ENCODE measurements at regions not wholly inside any gene's neighbourhood (a gene's known extent, or its start where the extent isn't known, plus 50 kb on each side); places are given as distances from the start of the nearest gene placed in this dataset.

GRCh38 chr21:18985584-18985983, 582.0 kb upstream of the TMPRSS15 start:
- no peak for DNase-seq (ENCODE audit: extremely low spot score)
- ChIA-PET POLR2A (no interaction called here), CTCF (no interaction called here)
- TF ChIP-seq CTBP1 (IDR thresholded peaks at IDR 0.05; ENCODE audit: borderline replicate concordance) (no peak), PKNOX1 (IDR thresholded peaks at IDR 0.05) (no peak), FOXM1 (IDR thresholded peaks at IDR 0.05; ENCODE audit: borderline replicate concordance) (no peak), LEF1 (IDR thresholded peaks at IDR 0.05; ENCODE audit: borderline replicate concordance) (no peak)

- CTCF ChIA-PET: no interaction called here
Observed at GRCh38 chr21:18986197-18986596, 582.6 kb upstream of the TMPRSS15 start.

GRCh38 chr21:18987520-18988026, 584.0 kb upstream of the TMPRSS15 start:
- TF ChIP-seq FOXM1 (IDR thresholded peaks at IDR 0.05; ENCODE audit: borderline replicate concordance): no peak
- no peak for TF ChIP-seq TARDBP (IDR thresholded peaks at IDR 0.05)
- TF ChIP-seq CTBP1 (IDR thresholded peaks at IDR 0.05; ENCODE audit: borderline replicate concordance): no peak
- no peak for TF ChIP-seq ZNF384 (IDR thresholded peaks at IDR 0.05)
- TF ChIP-seq SUZ12 (IDR thresholded peaks at IDR 0.05): no peak
- TF ChIP-seq ELF4 (IDR thresholded peaks at IDR 0.05): no peak
- TF ChIP-seq PKNOX1 (IDR thresholded peaks at IDR 0.05): no peak
- TF ChIP-seq BHLHE40 (IDR thresholded peaks at IDR 0.05; ENCODE audit: borderline replicate concordance): no peak
- no peak for TF ChIP-seq FOXK2 (IDR thresholded peaks at IDR 0.05)
- TF ChIP-seq ARNT (IDR thresholded peaks at IDR 0.05): no peak
- TF ChIP-seq FOXA1 (IDR thresholded peaks at IDR 0.05): no peak
- no peak for TF ChIP-seq HDGF (IDR thresholded peaks at IDR 0.05; ENCODE audit: borderline replicate concordance)
- no peak for TF ChIP-seq L3MBTL2 (conservative IDR thresholded peaks at IDR 0.05)
- no peak for TF ChIP-seq SP1 (IDR thresholded peaks at IDR 0.05)
- POLR2A ChIA-PET: no interaction called here
- CTCF ChIA-PET: interaction anchor here (0.7 kb wide), 1 partner anchor 13 kb away, joined by 7 read pairs; no protein-coding TSS in a partner anchor
- DNase-seq (ENCODE audit: extremely low spot score): no peak

More at GRCh38 chr21:18986197-18986596, 582.6 kb upstream of the TMPRSS15 start:
- no peak for TF ChIP-seq HDGF (IDR thresholded peaks at IDR 0.05; ENCODE audit: borderline replicate concordance)
- TF ChIP-seq ZNF384 (IDR thresholded peaks at IDR 0.05): no peak
- TF ChIP-seq ARNT (IDR thresholded peaks at IDR 0.05): no peak
- no peak for TF ChIP-seq FOXA1 (IDR thresholded peaks at IDR 0.05)
- no peak for TF ChIP-seq LEF1 (IDR thresholded peaks at IDR 0.05; ENCODE audit: borderline replicate concordance)
- TF ChIP-seq L3MBTL2 (conservative IDR thresholded peaks at IDR 0.05): no peak
- no peak for TF ChIP-seq ELF4 (IDR thresholded peaks at IDR 0.05)
- no peak for TF ChIP-seq FOXK2 (IDR thresholded peaks at IDR 0.05)
- no peak for TF ChIP-seq SP1 (IDR thresholded peaks at IDR 0.05)
- no peak for TF ChIP-seq PKNOX1 (IDR thresholded peaks at IDR 0.05)
- no peak for TF ChIP-seq TARDBP (IDR thresholded peaks at IDR 0.05)
- TF ChIP-seq CTBP1 (IDR thresholded peaks at IDR 0.05; ENCODE audit: borderline replicate concordance): no peak
- TF ChIP-seq SUZ12 (IDR thresholded peaks at IDR 0.05): no peak
- TF ChIP-seq NFRKB (IDR thresholded peaks at IDR 0.05): no peak
- no peak for TF ChIP-seq BHLHE40 (IDR thresholded peaks at IDR 0.05; ENCODE audit: borderline replicate concordance)
- TF ChIP-seq FOXM1 (IDR thresholded peaks at IDR 0.05; ENCODE audit: borderline replicate concordance): no peak
- no peak for DNase-seq (ENCODE audit: extremely low spot score)
- POLR2A ChIA-PET: no interaction called here

- CTCF ChIA-PET: no interaction called here
- TF ChIP-seq BHLHE40 (IDR thresholded peaks at IDR 0.05; ENCODE audit: borderline replicate concordance) (no peak), ZNF384 (IDR thresholded peaks at IDR 0.05) (no peak), LEF1 (IDR thresholded peaks at IDR 0.05; ENCODE audit: borderline replicate concordance) (no peak)
- POLR2A ChIA-PET: no interaction called here
- no peak for DNase-seq (ENCODE audit: extremely low spot score)
Observed at GRCh38 chr21:18989953-18990495, 586.4 kb upstream of the TMPRSS15 start.

GRCh38 chr21:18991846-18992245, 588.3 kb upstream of the TMPRSS15 start:
- CTCF ChIA-PET: no interaction called here

GRCh38 chr21:19010251-19010650, 606.7 kb upstream of the TMPRSS15 start:
- POLR2A ChIA-PET: interaction anchor here (0.8 kb wide), 1 partner anchor 18 kb away, joined by 3 read pairs; no protein-coding TSS in a partner anchor
- CTCF ChIA-PET: no interaction called here
- TF ChIP-seq ARNT (IDR thresholded peaks at IDR 0.05) (no peak), FOXA1 (IDR thresholded peaks at IDR 0.05) (no peak), SUZ12 (IDR thresholded peaks at IDR 0.05) (no peak), ZNF384 (IDR thresholded peaks at IDR 0.05) (no peak), CTBP1 (IDR thresholded peaks at IDR 0.05; ENCODE audit: borderline replicate concordance) (no peak), SP1 (IDR thresholded peaks at IDR 0.05) (no peak), FOXM1 (IDR thresholded peaks at IDR 0.05; ENCODE audit: borderline replicate concordance) (no peak), ELF4 (IDR thresholded peaks at IDR 0.05) (no peak), NFRKB (IDR thresholded peaks at IDR 0.05) (no peak), TARDBP (IDR thresholded peaks at IDR 0.05) (no peak)
- DNase-seq (ENCODE audit: extremely low spot score): no peak

More at GRCh38 chr21:18991846-18992245, 588.3 kb upstream of the TMPRSS15 start:
- POLR2A ChIA-PET: no interaction called here
- no peak for DNase-seq (ENCODE audit: extremely low spot score)
- no peak for TF ChIP-seq SUZ12 (IDR thresholded peaks at IDR 0.05)
- TF ChIP-seq ZNF384 (IDR thresholded peaks at IDR 0.05): no peak
- TF ChIP-seq CTBP1 (IDR thresholded peaks at IDR 0.05; ENCODE audit: borderline replicate concordance): no peak
- TF ChIP-seq FOXK2 (IDR thresholded peaks at IDR 0.05): no peak

GRCh38 chr21:19010996-19011395, 607.4 kb upstream of the TMPRSS15 start:
- no peak for DNase-seq (ENCODE audit: extremely low spot score)
- CTCF ChIA-PET: no interaction called here
- POLR2A ChIA-PET: no interaction called here
- TF ChIP-seq FOXM1 (IDR thresholded peaks at IDR 0.05; ENCODE audit: borderline replicate concordance): no peak
- TF ChIP-seq SP1 (IDR thresholded peaks at IDR 0.05): no peak
- TF ChIP-seq ELF4 (IDR thresholded peaks at IDR 0.05): no peak
- TF ChIP-seq TARDBP (IDR thresholded peaks at IDR 0.05): no peak
- no peak for TF ChIP-seq SUZ12 (IDR thresholded peaks at IDR 0.05)
- TF ChIP-seq NFRKB (IDR thresholded peaks at IDR 0.05): no peak
- TF ChIP-seq BHLHE40 (IDR thresholded peaks at IDR 0.05; ENCODE audit: borderline replicate concordance): no peak
- no peak for TF ChIP-seq CTBP1 (IDR thresholded peaks at IDR 0.05; ENCODE audit: borderline replicate concordance)
- no peak for TF ChIP-seq ARNT (IDR thresholded peaks at IDR 0.05)
- TF ChIP-seq LEF1 (IDR thresholded peaks at IDR 0.05; ENCODE audit: borderline replicate concordance): no peak
- TF ChIP-seq ZNF384 (IDR thresholded peaks at IDR 0.05): no peak
- no peak for TF ChIP-seq L3MBTL2 (conservative IDR thresholded peaks at IDR 0.05)
- no peak for TF ChIP-seq FOXA1 (IDR thresholded peaks at IDR 0.05)

Measured in HEK293T (cell line).